NCI-H1105 treated with DMSO at 0.1 percent for 48 hours (cell line): ENCODE measurements at regions not wholly inside any gene's neighbourhood (a gene's known extent, or its start where the extent isn't known, plus 50 kb on each side); places are given as distances from the start of the nearest gene placed in this dataset.
"Not testable (repeated sequence)": the region's sequence is repeated elsewhere in the genome, so short reads cannot be mapped to it uniquely, and the experiment has no call there.

ENCODE experiments used
- DNase-seq: peaks from one replicate; lab custom pipeline; 2025; lab: John Stamatoyannopoulos, UW

- DNase-seq = no peak
Observed at GRCh38 chr7:65800890-65801341, 72.0 kb upstream of the VKORC1L1 start.

DNA sequence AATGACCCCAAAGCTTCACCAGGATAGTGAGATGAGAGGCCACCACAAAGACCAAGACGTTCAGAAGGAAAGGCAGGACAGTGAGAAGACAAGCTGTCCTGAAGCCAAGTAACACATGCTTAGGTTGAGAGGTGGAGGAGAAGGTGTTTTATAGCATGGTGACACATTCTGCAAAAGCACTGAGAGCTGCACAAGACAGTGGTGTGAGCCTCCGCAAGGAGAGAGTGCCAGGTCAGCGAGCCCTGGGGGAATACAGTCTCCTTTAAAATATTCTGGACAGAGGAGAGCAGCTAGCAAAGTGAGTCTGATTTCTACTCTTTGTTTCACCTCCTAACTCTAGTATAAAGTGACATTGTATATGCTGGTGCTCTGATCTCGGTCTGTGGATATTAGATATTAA, 68.0 kb upstream of the VKORC1L1 start:
- DNase-seq = no peak

DNA sequence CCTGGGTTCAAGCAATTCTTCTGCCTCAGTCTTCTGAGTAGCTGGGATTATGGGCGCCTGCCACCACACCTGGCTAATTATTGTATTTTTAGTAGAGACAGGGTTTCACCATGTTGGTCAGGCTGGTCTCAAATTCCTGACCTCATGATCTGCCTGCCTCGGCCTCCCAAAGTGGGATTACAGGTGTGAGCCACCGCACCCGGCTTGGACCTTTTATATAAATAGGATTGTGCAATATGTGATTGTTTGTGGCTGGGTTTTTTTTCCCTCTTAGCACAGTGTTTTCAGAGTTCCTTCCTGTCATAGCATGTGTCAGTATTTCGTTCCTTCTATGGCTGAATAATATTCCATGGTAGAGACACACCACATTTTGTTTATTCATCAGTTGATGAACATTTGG, 65.8 kb upstream of the VKORC1L1 start:
- DNase-seq = not testable (repeated sequence)

GRCh38 chr7:65809259-65809981, 63.5 kb upstream of the VKORC1L1 start:
- DNase-seq = no peak

DNA sequence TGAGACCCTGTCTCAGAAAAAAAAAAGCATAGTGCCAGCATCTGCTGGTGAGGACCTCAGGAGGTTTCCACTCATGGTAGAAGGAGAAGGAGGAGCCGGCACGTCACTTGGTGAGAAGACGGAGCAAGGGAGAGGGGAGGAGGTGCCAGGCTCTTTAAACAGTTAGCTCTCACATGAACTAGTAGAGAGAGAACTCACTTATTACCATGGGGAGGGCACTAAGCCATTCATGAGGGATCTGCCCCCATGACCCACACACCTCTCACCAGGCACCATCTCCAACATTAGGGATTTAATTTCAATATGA, 62.9 kb upstream of the VKORC1L1 start:
- DNase-seq = no peak

- no peak for DNase-seq
Observed at GRCh38 chr7:65812281-65812680, 60.6 kb upstream of the VKORC1L1 start.

- not testable (repeated sequence) for DNase-seq
Observed at GRCh38 chr7:65814556-65815167, 58.2 kb upstream of the VKORC1L1 start.

DNA sequence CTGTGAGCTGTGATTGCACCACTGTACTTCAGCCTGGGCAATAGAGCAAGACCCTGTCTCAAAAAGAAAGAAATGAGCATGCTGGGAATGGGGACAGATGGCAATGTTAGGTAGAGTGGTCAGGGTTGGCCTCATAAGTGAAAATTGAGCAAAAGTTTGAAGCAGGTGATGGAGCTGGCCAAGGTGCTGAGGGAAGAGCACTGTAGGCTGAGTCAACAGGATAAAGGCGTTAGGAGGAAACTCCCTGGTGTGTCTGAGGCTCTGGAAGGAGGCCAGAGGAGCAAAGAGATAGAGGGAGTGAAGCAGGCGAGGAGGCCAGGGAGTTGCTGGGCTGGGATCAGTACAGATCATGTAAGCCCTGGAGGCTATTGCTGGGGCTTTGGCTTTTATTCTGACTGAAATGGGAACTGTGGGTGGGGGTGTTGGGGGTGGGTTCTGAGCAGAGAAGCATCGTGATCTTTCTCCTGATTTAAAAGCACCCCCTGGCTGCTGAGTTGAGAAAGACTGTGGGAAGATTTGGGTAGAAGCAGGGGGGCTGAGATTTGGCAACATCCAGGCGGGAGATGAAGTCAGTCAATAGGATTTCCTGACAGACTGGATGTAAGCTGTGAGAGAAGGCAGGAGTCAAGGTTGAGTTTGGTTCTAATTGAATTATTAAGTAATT, 52.5 kb upstream of the VKORC1L1 start:
- no peak for DNase-seq
